SK-N-MC (cell line): ENCODE measurements at regions not wholly inside any gene's neighbourhood (a gene's known extent, or its start where the extent isn't known, plus 50 kb on each side); places are given as distances from the start of the nearest gene placed in this dataset.

Experiments
- DNase-seq: peaks from one replicate; pipeline ENCODE4 v3.0.0-alpha.2; 2011; ENCODE audit warnings: low read depth, low spot score
- H3K27ac ChIP-seq: fragments of 200-600 bp; sonication (generic); 2 replicates; pipeline ENCODE4 v1.5.1; 2016; ENCODE audit warnings: mixed run types
- H3K36me3 ChIP-seq: fragments of 200-600 bp; sonication (generic); 2 replicates; pipeline ENCODE4 v1.6.1; 2017; ENCODE audit warnings: antibody characterized with exemption, low read length, mixed read lengths; ENCODE audit not compliant: insufficient read depth
- H3K4me3 ChIP-seq: fragments of 200-600 bp; sonication (generic); 2 replicates; pipeline ENCODE4 v1.5.1; 2016
- H3K9ac ChIP-seq: fragments of 200-600 bp; sonication (generic); 2 replicates; pipeline ENCODE4 v1.8.0; 2017; ENCODE audit warnings: mixed run types, mixed read lengths; ENCODE audit not compliant: insufficient read length
- H3K9me3 ChIP-seq: fragments of 200-600 bp; sonication (generic); 2 replicates; pipeline ENCODE4 v1.6.1; 2017; ENCODE audit warnings: low read depth, mild to moderate bottlenecking, antibody characterized with exemption, low read length, moderate library complexity, mixed read lengths
- EZH2 ChIP-seq: fragments of 200-600 bp; sonication (generic); IDR thresholded peaks from one replicate; pipeline ENCODE4 v1.6.1; 2017; ENCODE audit warnings: antibody characterized with exemption
- FOXP2 ChIP-seq: optimal IDR thresholded peaks from 2 replicates; pipeline ENCODE3; 2011; ENCODE audit warnings: mild to moderate bottlenecking, moderate library complexity; ENCODE audit not compliant: insufficient read depth; ENCODE audit errors: extremely low read length, control extremely low read depth
- POLR2AphosphoS5 ChIP-seq: IDR thresholded peaks from 2 replicates; pipeline ENCODE4 v1.6.1; 2012; ENCODE audit warnings: mild to moderate bottlenecking, low read depth, low read length, borderline replicate concordance

DNA sequence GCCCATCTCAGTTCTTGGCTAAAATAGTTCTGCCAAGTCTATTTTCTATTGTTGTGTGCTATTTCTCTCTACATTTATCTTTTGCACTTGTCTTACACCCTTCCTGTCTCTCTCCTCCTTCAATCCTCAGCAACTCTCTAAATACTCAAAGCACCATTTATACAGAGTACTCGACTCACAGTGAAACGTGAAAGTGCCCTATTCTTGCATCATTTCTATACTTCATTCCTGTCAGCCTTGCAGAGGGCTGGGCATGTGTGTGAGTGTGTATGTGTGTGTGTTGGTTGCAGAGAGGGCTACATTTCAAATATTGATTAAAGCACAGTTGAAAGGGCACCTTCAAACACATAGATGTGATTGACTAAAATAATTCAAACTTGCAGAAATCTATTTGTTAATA, 373.2 kb upstream of the MANEA start:
- Histone ChIP-seq H3K36me3 (no peaks in the 10 kb centered on the region), H3K9me3 (no peaks in the 10 kb centered on the region), H3K4me3 (no peak overlapping the region), H3K9ac (no peak overlapping the region), H3K27ac (no peak overlapping the region)
- no peak for DNase-seq
- TF ChIP-seq EZH2: no peak
- no peak for TF ChIP-seq POLR2AphosphoS5
- no peak for TF ChIP-seq FOXP2

DNA sequence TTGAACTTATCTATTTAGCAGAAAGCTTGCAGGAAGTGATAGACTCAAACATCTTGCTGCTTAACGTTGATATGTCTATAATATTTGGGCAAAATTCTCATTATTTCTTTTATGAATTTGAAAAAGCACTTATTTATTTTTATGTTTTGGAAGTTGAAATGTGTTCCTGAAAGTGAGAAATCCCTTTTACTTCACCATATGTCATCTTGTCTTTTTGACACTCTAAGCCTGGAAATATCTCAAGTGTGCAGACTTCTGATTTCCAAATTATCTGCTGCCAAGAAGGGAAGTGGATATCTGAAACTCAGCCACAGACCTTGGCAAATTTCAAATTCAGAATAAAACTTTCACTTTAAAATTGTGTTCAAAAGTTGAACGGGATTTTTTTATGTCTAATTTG, 368.7 kb upstream of the MANEA start:
- H3K27ac ChIP-seq: peak overlapping the region; percentile 1; the same call in 1 of the 2 replicates
- H3K36me3 ChIP-seq: no peaks in the 10 kb centered on the region
- no peak for DNase-seq
- no peak overlapping the region for H3K9ac ChIP-seq
- TF ChIP-seq EZH2 (no peak), FOXP2 (no peak), POLR2AphosphoS5 (no peak)
- H3K4me3 ChIP-seq: no peak overlapping the region
- no peaks in the 10 kb centered on the region for H3K9me3 ChIP-seq

DNA sequence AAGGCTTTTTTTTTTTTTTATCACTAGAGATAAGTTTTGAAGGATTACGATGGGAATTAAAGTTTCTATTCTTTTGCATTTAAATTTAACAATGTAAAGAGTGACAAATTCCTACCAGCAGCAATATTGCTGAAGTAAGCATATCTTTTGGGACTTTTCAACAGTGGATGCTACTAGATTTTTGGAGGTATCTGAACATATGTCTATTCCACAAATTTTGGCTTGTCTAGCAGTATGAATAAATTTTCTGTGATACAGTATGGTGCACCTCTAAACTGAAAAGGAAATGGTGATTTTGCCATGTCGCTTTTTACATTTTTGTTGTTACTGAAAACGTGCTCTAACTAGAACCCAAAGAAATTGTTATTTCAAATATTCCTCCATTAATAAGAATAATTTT, 368.3 kb upstream of the MANEA start:
- TF ChIP-seq POLR2AphosphoS5: no peak
- TF ChIP-seq EZH2: no peak
- no peak for TF ChIP-seq FOXP2
- Histone ChIP-seq H3K9ac (no peak overlapping the region), H3K9me3 (no peaks in the 10 kb centered on the region), H3K27ac (peak overlapping the region; percentile 1; the same call in 1 of the 2 replicates), H3K4me3 (no peak overlapping the region), H3K36me3 (no peaks in the 10 kb centered on the region)
- DNase-seq: no peak

DNA sequence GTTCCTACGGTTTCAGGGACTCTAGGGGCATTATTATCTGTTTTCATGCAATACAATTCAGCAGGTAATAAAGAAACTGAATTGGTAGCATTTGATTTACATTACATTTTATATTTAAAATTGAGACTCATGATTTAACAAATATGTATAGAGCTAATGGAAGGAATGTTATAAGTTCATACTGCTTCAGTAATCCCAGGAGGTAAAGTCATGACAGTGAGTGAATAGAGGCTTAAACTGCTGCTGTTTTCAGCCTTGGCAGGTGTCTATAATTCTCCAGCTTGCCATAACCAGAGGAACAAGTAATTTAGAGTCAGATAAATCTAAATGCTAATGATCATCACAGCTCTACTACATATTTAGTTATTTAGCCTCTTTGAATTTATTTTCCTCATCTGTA, 360.8 kb upstream of the MANEA start:
- H3K9ac ChIP-seq: no peak overlapping the region
- no peak for TF ChIP-seq POLR2AphosphoS5
- TF ChIP-seq FOXP2: no peak
- no peak for TF ChIP-seq EZH2
- DNase-seq: no peak
- no peak overlapping the region for H3K27ac ChIP-seq
- no peak overlapping the region for H3K4me3 ChIP-seq
- no peaks in the 10 kb centered on the region for H3K9me3 ChIP-seq
- no peaks in the 10 kb centered on the region for H3K36me3 ChIP-seq

DNA sequence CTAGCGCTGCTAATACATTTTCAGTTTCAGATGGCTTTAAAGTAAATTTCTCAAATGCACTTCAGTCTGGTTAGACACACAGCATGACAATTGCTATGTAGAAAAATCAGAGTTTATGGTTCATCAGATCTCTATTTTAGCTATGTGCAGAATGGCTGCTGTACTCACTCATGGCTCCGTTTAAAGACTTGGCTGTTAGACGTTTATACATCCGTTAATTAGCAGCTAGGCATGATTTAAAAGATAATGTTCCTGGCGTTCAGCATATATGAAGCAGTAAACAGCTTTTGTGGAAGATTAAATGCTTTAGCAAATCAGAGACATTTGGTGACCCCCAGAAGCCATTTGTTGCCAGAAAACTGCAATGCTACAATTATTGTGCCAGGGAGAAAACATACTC, 350.0 kb upstream of the MANEA start:
- Histone ChIP-seq H3K36me3 (no peaks in the 10 kb centered on the region), H3K4me3 (no peak overlapping the region), H3K9me3 (no peaks in the 10 kb centered on the region), H3K9ac (no peak overlapping the region), H3K27ac (no peak overlapping the region)
- DNase-seq: no peak
- TF ChIP-seq FOXP2: no peak
- no peak for TF ChIP-seq POLR2AphosphoS5

DNA sequence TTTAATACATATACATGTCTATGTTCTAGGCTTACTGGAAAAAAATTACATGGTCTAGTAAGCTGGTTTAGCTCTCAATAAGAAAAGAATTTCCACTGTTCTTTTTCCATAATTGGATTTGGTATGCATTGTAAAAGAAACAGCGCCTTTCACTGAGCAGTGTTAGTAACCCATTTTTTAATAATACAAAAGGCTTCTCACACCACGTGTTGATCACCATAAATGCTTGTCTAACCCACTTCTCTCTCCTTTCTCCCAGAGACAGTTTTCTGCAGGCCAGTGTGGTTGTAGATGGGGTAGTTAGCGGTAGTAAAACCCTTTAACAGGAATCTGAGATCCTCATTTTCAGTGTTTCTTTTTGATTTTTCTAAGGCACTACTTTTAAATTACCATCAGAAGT, 348.7 kb upstream of the MANEA start:
- H3K4me3 ChIP-seq: no peak overlapping the region

DNA sequence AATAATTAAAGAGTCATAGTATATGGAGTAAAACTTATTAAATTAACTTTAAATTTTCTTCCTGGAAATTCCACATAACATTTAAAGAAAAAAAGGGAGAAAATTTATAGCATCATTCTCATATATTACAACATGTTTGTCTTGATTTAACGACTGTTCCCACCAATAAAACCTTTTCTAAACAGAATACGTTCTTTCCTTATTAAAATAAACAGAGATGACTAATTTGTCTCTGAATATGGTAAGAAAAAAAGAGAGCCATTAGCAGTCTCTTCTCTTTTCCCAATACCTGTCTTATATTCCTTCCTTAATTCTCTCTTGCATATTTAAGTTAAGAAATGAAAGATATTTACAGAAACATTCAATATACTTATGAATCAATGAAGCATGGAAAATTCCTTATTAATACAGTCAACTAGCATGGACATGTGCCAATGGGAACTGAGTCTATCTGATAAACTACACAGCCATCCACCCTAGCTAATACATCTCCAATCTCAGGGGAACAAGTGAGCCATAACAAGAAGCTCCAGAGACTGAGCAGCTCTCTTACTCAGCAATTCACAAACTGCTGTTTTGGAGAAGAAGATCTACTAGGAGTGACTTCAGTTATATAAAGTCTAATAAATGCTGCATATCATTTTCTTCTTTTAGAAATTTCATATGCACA, 347.1 kb upstream of the MANEA start:
- TF ChIP-seq FOXP2 (no peak), EZH2 (no peak), POLR2AphosphoS5 (no peak)
- no peak overlapping the region for H3K4me3 ChIP-seq
- peak overlapping the region; percentile 14; the same call in 1 of the 2 replicates for H3K27ac ChIP-seq
- no peak for DNase-seq
- no peaks in the 10 kb centered on the region for H3K9me3 ChIP-seq
- no peak overlapping the region for H3K9ac ChIP-seq
- no peaks in the 10 kb centered on the region for H3K36me3 ChIP-seq

More for the DNA sequence above, 348.7 kb upstream of the MANEA start:
- no peak overlapping the region for H3K27ac ChIP-seq
- no peak overlapping the region for H3K9ac ChIP-seq
- no peaks in the 10 kb centered on the region for H3K36me3 ChIP-seq
- H3K9me3 ChIP-seq: no peaks in the 10 kb centered on the region
- TF ChIP-seq EZH2 (no peak), FOXP2 (no peak), POLR2AphosphoS5 (no peak)
- DNase-seq: no peak

DNA sequence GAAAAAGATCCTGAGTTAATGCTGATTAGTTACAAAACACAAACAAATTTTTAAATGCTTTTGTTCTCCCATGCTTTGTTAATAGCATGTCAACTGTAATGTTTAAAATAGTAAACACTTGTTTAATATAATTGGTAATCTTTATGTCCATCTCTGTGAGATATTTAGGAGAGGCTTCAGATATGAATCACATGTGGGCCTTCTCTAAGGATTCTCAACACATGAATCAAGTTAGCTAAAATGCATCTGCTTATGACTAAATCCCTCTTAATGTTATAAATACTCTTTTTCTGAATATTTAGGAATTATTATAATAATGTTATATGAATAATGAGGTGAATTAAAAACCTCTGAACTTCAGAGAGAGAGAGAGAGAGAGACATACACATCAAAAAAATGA, 345.9 kb upstream of the MANEA start:
- Histone ChIP-seq H3K9me3 (no peaks in the 10 kb centered on the region), H3K9ac (no peak overlapping the region), H3K27ac (peak overlapping the region; percentile 78; the same call in 1 of the 2 replicates), H3K36me3 (no peaks in the 10 kb centered on the region), H3K4me3 (no peak overlapping the region)
- TF ChIP-seq POLR2AphosphoS5 (no peak), EZH2 (no peak), FOXP2 (no peak)
- no peak for DNase-seq

DNA sequence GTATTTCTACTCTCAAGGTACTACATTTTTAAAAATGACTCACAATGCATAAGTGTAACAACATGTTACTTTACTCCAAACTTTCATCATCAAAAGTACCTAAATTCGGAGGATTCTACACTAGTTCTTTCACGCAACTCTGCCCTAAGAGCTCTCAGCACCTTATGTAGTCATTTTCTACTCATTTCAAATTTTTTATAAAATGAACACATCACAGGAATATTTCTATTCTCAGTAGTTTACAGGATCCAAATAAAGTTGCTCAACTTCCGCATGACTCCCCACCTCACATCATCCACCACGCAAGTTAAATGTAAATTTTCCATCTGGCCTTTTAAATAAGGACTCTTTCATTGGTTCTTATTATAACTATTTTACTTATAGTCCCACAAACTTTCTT, 344.9 kb upstream of the MANEA start:
- H3K4me3 ChIP-seq: no peak overlapping the region
- H3K9me3 ChIP-seq: no peaks in the 10 kb centered on the region
- no peak overlapping the region for H3K9ac ChIP-seq
- peak overlapping the region; percentile 78 for H3K27ac ChIP-seq
- DNase-seq: no peak
- TF ChIP-seq EZH2 (no peak), POLR2AphosphoS5 (no peak), FOXP2 (no peak)
- no peaks in the 10 kb centered on the region for H3K36me3 ChIP-seq
